Fibroblast of lung (primary cell): ENCODE measurements at regions not wholly inside any gene's neighbourhood (a gene's known extent, or its start where the extent isn't known, plus 50 kb on each side); places are given as distances from the start of the nearest gene placed in this dataset.
A peak's percentile ranks its signal among the peaks of the same experiment; 100 is the strongest.

ENCODE experiments used
- DNase-seq, 2 donors: peaks; one replicate each; pipeline versions ENCODE4 v3.0.0 to v3.0.0-alpha.2; 2010; ENCODE audit warnings: low read depth in 2 of 2
- H2AFZ ChIP-seq: 2 replicates; pipeline ENCODE4 v1.5.1; 2012; ENCODE audit warnings: low read length, control low read depth, inconsistent platforms
- H3K27ac ChIP-seq: 2 replicates; pipeline ENCODE4 v1.5.1; 2011; ENCODE audit warnings: low read length, control low read depth; ENCODE audit not compliant: insufficient read depth
- H3K27me3 ChIP-seq: 2 replicates; pipeline ENCODE4 v1.5.1; 2011; ENCODE audit warnings: mild to moderate bottlenecking, low read length; ENCODE audit not compliant: control insufficient read depth, insufficient read depth
- H3K36me3 ChIP-seq: 2 replicates; pipeline ENCODE4 v1.5.1; 2011; ENCODE audit warnings: low read length; ENCODE audit not compliant: control insufficient read depth, insufficient read depth
- H3K4me1 ChIP-seq: 2 replicates; pipeline ENCODE4 v1.5.1; 2011; ENCODE audit warnings: low read length; ENCODE audit not compliant: control insufficient read depth, insufficient read depth; ENCODE audit errors: extremely low read depth
- H3K4me2 ChIP-seq: 2 replicates; pipeline ENCODE4 v1.5.1; 2011; ENCODE audit warnings: low read length, control low read depth; ENCODE audit not compliant: insufficient read depth; ENCODE audit errors: extremely low read depth
- H3K4me3 ChIP-seq, 4 experiments: fragments of 200-600 bp in 1 of 4; sonication (generic) in 1 of 4; replicated peaks in 1 of 4; 2 replicates each; pipeline ENCODE4 v1.5.1; 2011 to 2016; ENCODE audit warnings: low read length in 4 of 4, low read depth in 3 of 4, mild to moderate bottlenecking in 3 of 4, control low read depth in 2 of 4, inconsistent platforms in 1 of 4, mixed read lengths in 1 of 4; ENCODE audit not compliant: insufficient read depth in 1 of 4; ENCODE audit errors: control extremely low read depth in 1 of 4
- H3K79me2 ChIP-seq: 2 replicates; pipeline ENCODE4 v1.5.1; 2012; ENCODE audit warnings: mild to moderate bottlenecking, low read length, inconsistent platforms; ENCODE audit not compliant: control insufficient read depth, insufficient read depth
- H3K9ac ChIP-seq: 2 replicates; pipeline ENCODE4 v1.5.1; 2011; ENCODE audit warnings: mild to moderate bottlenecking, low read length, control low read depth; ENCODE audit not compliant: insufficient read depth
- H3K9me3 ChIP-seq: 2 replicates; pipeline ENCODE4 v1.5.1; 2012; ENCODE audit warnings: low read depth, low read length; ENCODE audit not compliant: control insufficient read depth, insufficient read depth
- H4K20me1 ChIP-seq: 2 replicates; pipeline ENCODE4 v1.5.1; 2011; ENCODE audit warnings: low read length; ENCODE audit not compliant: control insufficient read depth, insufficient read depth; ENCODE audit errors: extremely low read depth
- CTCF ChIP-seq, 2 donors: IDR thresholded peaks in 1 of 2; conservative IDR thresholded peaks in 1 of 2; 1 replicate in 1 of 2; 2 replicates in 1 of 2; pipeline ENCODE4 v1.5.1; 2011 to 2012; ENCODE audit warnings: low read length in 2 of 2, control low read depth in 1 of 2, inconsistent platforms in 1 of 2, low read depth in 1 of 2, mild to moderate bottlenecking in 1 of 2
- EZH2 ChIP-seq: IDR thresholded peaks from 2 replicates; pipeline ENCODE4 v1.5.1; 2012; ENCODE audit warnings: low read length, control low read depth, mild to moderate bottlenecking; ENCODE audit errors: missing control alignments

- peaks cover 41% of the 10 kb centered on the region for H3K4me1 ChIP-seq
- H3K9me3 ChIP-seq, result no peaks in the 10 kb centered on the region
Observed at GRCh38 chr11:122201106-122201505, 85.1 kb upstream of the BLID start.

DNA sequence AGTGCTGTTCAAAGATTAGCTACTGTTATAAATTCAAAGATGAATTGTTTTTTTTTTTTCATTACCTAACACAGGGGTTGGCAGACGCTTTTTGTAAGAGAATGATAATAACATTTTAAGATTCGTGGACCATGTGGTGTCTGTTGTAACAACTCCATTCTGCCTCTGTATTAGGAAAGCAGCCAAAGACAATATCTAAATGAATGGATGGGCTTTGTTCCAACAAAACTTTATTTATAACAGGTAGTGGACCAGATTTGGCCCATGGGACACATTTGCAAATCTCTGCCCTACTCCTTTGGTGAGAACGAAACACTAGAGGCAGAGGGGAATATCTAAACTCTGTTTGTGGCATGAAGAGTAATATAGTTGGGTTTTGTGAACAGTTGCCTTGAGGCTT lies 83.6 kb upstream of the BLID start:
- no peak overlapping the region for H3K4me2 ChIP-seq
- H3K36me3 ChIP-seq, result peaks cover 3% of the 10 kb centered on the region
- DNase-seq, result peak in 1 of 2 donors; percentile 74
- H3K4me1 ChIP-seq, result peaks cover 37% of the 10 kb centered on the region
- H3K79me2 ChIP-seq, result peaks cover 79% of the 10 kb centered on the region
- no peaks in the 10 kb centered on the region for H3K27me3 ChIP-seq
- H3K9me3 ChIP-seq, result no peaks in the 10 kb centered on the region
- H3K27ac ChIP-seq, result no peak overlapping the region
- H3K9ac ChIP-seq, result no peak overlapping the region
- H2AFZ ChIP-seq, result no peak overlapping the region
- no peaks in the 10 kb centered on the region for H4K20me1 ChIP-seq
- no peak for TF ChIP-seq EZH2
- TF ChIP-seq CTCF (conservative IDR thresholded peaks at IDR 0.05 in 1 of 2, IDR thresholded peaks at IDR 0.05 in 1 of 2; ENCODE audit: low read depth in 1 of 2, low read length in 2 of 2), result no peak
- no peak overlapping the region for H3K4me3 ChIP-seq

More at GRCh38 chr11:122201106-122201505, 85.1 kb upstream of the BLID start:
- Histone ChIP-seq H2AFZ (no peak overlapping the region), H3K36me3 (peaks cover 3% of the 10 kb centered on the region), H3K4me3 (peak overlapping the region; percentile 29 to 80 (median 46)), H3K27ac (peak overlapping the region; percentile 41), H4K20me1 (no peaks in the 10 kb centered on the region), H3K4me2 (peak overlapping the region; percentile 90), H3K27me3 (no peaks in the 10 kb centered on the region), H3K9ac (no peak overlapping the region), H3K79me2 (peaks cover 81% of the 10 kb centered on the region)
- TF ChIP-seq CTCF (conservative IDR thresholded peaks at IDR 0.05 in 1 of 2, IDR thresholded peaks at IDR 0.05 in 1 of 2; ENCODE audit: low read depth in 1 of 2, low read length in 2 of 2), result no peak
- TF ChIP-seq EZH2, result no peak
- no peak for DNase-seq

DNA sequence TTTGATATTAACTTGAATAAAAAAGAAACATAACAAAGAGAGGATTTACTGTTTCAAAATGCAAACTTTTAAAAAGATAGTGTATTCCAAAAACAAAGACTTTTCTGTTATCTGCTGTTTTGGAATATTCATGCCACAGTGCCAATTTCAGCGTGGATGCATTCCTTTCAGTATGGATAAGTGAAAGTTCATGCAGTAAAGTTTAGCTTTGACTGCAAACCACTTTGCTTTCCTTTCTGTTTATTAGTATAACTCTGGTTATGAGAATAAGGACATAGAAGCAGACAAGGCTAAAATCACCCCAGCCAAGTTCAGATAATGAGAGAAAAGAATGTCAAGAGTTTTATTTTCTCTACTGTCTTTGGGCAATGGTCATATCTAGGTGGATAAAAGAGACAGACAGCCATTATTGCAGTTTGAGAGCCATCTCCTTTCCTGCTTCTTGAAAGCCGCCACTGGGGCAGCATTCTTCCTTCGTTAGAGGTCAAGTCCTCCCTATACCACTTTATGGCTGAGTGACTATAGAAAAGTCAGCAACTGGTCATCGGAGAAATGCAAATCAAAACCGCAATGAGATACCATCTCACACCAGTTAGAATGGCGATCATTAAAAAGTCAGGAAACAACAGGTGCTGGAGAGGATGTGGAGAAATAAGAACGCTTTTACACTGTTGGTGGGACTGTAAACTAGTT lies 82.4 kb upstream of the BLID start:
- Histone ChIP-seq H3K36me3 (peaks cover 3% of the 10 kb centered on the region), H2AFZ (no peak overlapping the region), H3K4me1 (peaks cover 37% of the 10 kb centered on the region), H3K9ac (no peak overlapping the region), H3K4me3 (no peak overlapping the region), H3K27ac (peak overlapping the region; percentile 55), H3K9me3 (no peaks in the 10 kb centered on the region), H3K27me3 (no peaks in the 10 kb centered on the region), H4K20me1 (no peaks in the 10 kb centered on the region), H3K4me2 (no peak overlapping the region), H3K79me2 (peaks cover 80% of the 10 kb centered on the region)
- DNase-seq, result peak in 1 of 2 donors; percentile 48
- TF ChIP-seq EZH2, result no peak
- TF ChIP-seq CTCF (conservative IDR thresholded peaks at IDR 0.05 in 1 of 2, IDR thresholded peaks at IDR 0.05 in 1 of 2; ENCODE audit: low read depth in 1 of 2, low read length in 2 of 2), result no peak
